HEK293T (cell line): ENCODE measurements at regions not wholly inside any gene's neighbourhood (a gene's known extent, or its start where the extent isn't known, plus 50 kb on each side); places are given as distances from the start of the nearest gene placed in this dataset.

Source experiments
- BHLHE40 ChIP-seq: fragments of 450-650 bp; IDR thresholded peaks from 2 replicates; pipeline ENCODE4 v1.6.1; 2016; ENCODE audit warnings: mild to moderate bottlenecking, moderate library complexity, borderline replicate concordance
- HDGF ChIP-seq: fragments of 450-650 bp; IDR thresholded peaks from 2 replicates; pipeline ENCODE4 v1.6.1; 2017; ENCODE audit warnings: antibody characterized with exemption, borderline replicate concordance
- SP1 ChIP-seq: fragments of 450-650 bp; IDR thresholded peaks from 2 replicates; pipeline ENCODE4 v1.6.1; 2017

GRCh38 chr9:26157411-26157810, 479.2 kb upstream of the TUSC1 start:
- TF ChIP-seq SP1, result no peak
- no peak for TF ChIP-seq HDGF
- TF ChIP-seq BHLHE40, result no peak
